H1 (cell line): ENCODE measurements at regions not wholly inside any gene's neighbourhood (a gene's known extent, or its start where the extent isn't known, plus 50 kb on each side); places are given as distances from the start of the nearest gene placed in this dataset.

Experiments
- CTCF ChIA-PET: fragments of 300-600 bp; sonication (Branson Sonifier 250); formaldehyde crosslinking; loops from one replicate; lab custom pipeline; 2021; ENCODE audit not compliant: partially characterized antibody; lab: Charles Lee
- POLR2A ChIA-PET: fragments of 300-600 bp; sonication (Branson Sonifier 250); formaldehyde crosslinking; loops from one replicate; lab custom pipeline; 2021; ENCODE audit warnings: inconsistent platforms; ENCODE audit not compliant: partially characterized antibody; lab: Charles Lee
- DNase-seq, 2 experiments: peaks; one replicate each; pipeline versions ENCODE4 v3.0.0 to v3.0.0-alpha.2; 2010 to 2022; ENCODE audit warnings: low spot score in 2 of 2, low read depth in 1 of 2, mixed read lengths in 1 of 2
- FAIRE-seq: peaks from 2 replicates; lab custom pipeline; 2011; peaks lifted over from hg19 to GRCh38; lab: Jason Lieb, UNC
- H2AFZ ChIP-seq: 2 replicates; pipeline ENCODE4 v1.8.1; 2012; ENCODE audit warnings: low read length, inconsistent platforms
- H2AK5ac ChIP-seq: 2 replicates; pipeline ENCODE4 v1.6.1; 2013; ENCODE audit warnings: low read depth, low read length
- H2BK120ac ChIP-seq: replicated peaks from 2 replicates; pipeline ENCODE3; 2013; ENCODE audit warnings: low read depth, low read length, inconsistent platforms
- H2BK12ac ChIP-seq: 2 replicates; pipeline ENCODE4 v1.6.1; 2013; ENCODE audit warnings: low read depth, low read length
- H2BK15ac ChIP-seq: 2 replicates; pipeline ENCODE4 v1.6.1; 2013; ENCODE audit warnings: low read length
- H2BK20ac ChIP-seq: 2 replicates; pipeline ENCODE4 v1.6.1; 2013; ENCODE audit warnings: low read length
- H2BK5ac ChIP-seq: 2 replicates; pipeline ENCODE4 v1.6.1; 2013; ENCODE audit warnings: low read depth, low read length
- H3K14ac ChIP-seq: 2 replicates; pipeline ENCODE4 v1.6.1; 2013; ENCODE audit warnings: inconsistent platforms; ENCODE audit not compliant: insufficient read length
- H3K18ac ChIP-seq: 2 replicates; pipeline ENCODE4 v1.6.1; 2013; ENCODE audit warnings: low read length; ENCODE audit errors: extremely low read depth
- H3K23ac ChIP-seq: 2 replicates; pipeline ENCODE4 v1.6.1; 2013; ENCODE audit warnings: inconsistent platforms; ENCODE audit not compliant: insufficient read length
- H3K23me2 ChIP-seq: 2 replicates; pipeline ENCODE4 v1.6.1; 2013; ENCODE audit warnings: low read depth, low read length
- H3K27ac ChIP-seq: 2 replicates; pipeline ENCODE4 v1.6.1; 2011; ENCODE audit warnings: low read depth, low read length, inconsistent platforms
- H3K27me3 ChIP-seq, 4 experiments: replicated peaks in 1 of 4; 1 replicate in 1 of 4; 2 replicates in 3 of 4; pipeline versions ENCODE4 v1.6.1 to v1.8.1; 2011 to 2013; ENCODE audit warnings: low read length in 3 of 4, mild to moderate bottlenecking in 3 of 4, inconsistent platforms in 2 of 4, mixed read lengths in 2 of 4, moderate library complexity in 1 of 4; ENCODE audit not compliant: control insufficient read depth in 3 of 4, insufficient read depth in 3 of 4; ENCODE audit errors: extremely low read depth in 1 of 4
- H3K36me3 ChIP-seq, 4 experiments: 2 replicates each; pipeline versions ENCODE4 v1.6.1 to v1.8.1; 2011 to 2013; ENCODE audit warnings: mild to moderate bottlenecking in 4 of 4, low read length in 3 of 4, moderate library complexity in 2 of 4, control low read depth in 1 of 4, inconsistent platforms in 1 of 4; ENCODE audit not compliant: insufficient read depth in 4 of 4, control insufficient read depth in 2 of 4
- H3K4ac ChIP-seq: replicated peaks from 2 replicates; pipeline ENCODE3; 2013; ENCODE audit warnings: low read length, low read depth, mixed read lengths, inconsistent platforms; ENCODE audit not compliant: insufficient read length
- H3K4me1 ChIP-seq, 4 experiments: replicated peaks in 1 of 4; 1 replicate in 1 of 4; 2 replicates in 3 of 4; pipeline versions ENCODE4 v1.6.1 to v1.8.1; 2011 to 2013; ENCODE audit warnings: low read length in 3 of 4, inconsistent platforms in 2 of 4, mixed read lengths in 1 of 4; ENCODE audit not compliant: insufficient read depth in 4 of 4, control insufficient read depth in 3 of 4
- H3K4me2 ChIP-seq, 2 experiments: 2 replicates each; pipeline versions ENCODE4 v1.6.1 to v1.8.1; 2011 to 2013; ENCODE audit warnings: low read depth in 2 of 2, low read length in 2 of 2, control low read depth in 1 of 2, inconsistent platforms in 1 of 2, mild to moderate bottlenecking in 1 of 2; ENCODE audit not compliant: insufficient read depth in 1 of 2
- H3K4me3 ChIP-seq, 4 experiments: fragments of 200-600, 300-600 bp in 1 of 4; sonication (generic), shearing (Covaris generic), sonication (Bioruptor Twin) in 1 of 4; 2 replicates each; pipeline versions ENCODE4 v1.5.1 to v1.8.1; 2011 to 2016; ENCODE audit warnings: low read length in 4 of 4, low read depth in 3 of 4, control low read depth in 2 of 4, inconsistent platforms in 2 of 4, mild to moderate bottlenecking in 2 of 4, mixed read lengths in 1 of 4, moderate library complexity in 1 of 4; ENCODE audit not compliant: insufficient read depth in 2 of 4; ENCODE audit errors: extremely low read depth in 1 of 4
- H3K56ac ChIP-seq: replicated peaks from 2 replicates; pipeline ENCODE3; 2013; ENCODE audit warnings: low read depth, mild to moderate bottlenecking, mixed read lengths, low read length, inconsistent platforms; ENCODE audit not compliant: insufficient read length
- H3K79me1 ChIP-seq: 2 replicates; pipeline ENCODE4 v1.6.1; 2013; ENCODE audit warnings: low read depth, low read length, control low read depth
- H3K79me2 ChIP-seq, 2 experiments: 2 replicates each; pipeline versions ENCODE4 v1.6.1 to v1.8.1; 2012 to 2013; ENCODE audit warnings: low read length in 2 of 2, mild to moderate bottlenecking in 2 of 2, inconsistent platforms in 1 of 2; ENCODE audit not compliant: insufficient read depth in 2 of 2, control insufficient read depth in 1 of 2
- H3K9ac ChIP-seq, 4 experiments: replicated peaks in 1 of 4; 1 replicate in 1 of 4; 2 replicates in 3 of 4; pipeline versions ENCODE4 v1.6.1 to v1.8.1; 2011 to 2013; ENCODE audit warnings: low read depth in 3 of 4, low read length in 3 of 4, control low read depth in 2 of 4, mild to moderate bottlenecking in 2 of 4, moderate library complexity in 2 of 4, inconsistent platforms in 1 of 4; ENCODE audit errors: extremely low read depth in 1 of 4
- H3K9me3 ChIP-seq, 2 experiments: 2 replicates each; pipeline versions ENCODE4 v1.6.1 to v1.8.1; 2012 to 2013; ENCODE audit warnings: mild to moderate bottlenecking in 2 of 2, moderate library complexity in 2 of 2, control low read depth in 1 of 2, inconsistent platforms in 1 of 2, low read depth in 1 of 2, low read length in 1 of 2, mixed read lengths in 1 of 2; ENCODE audit not compliant: insufficient read depth in 2 of 2
- H4K20me1 ChIP-seq, 2 experiments: replicated peaks in 1 of 2; 2 replicates each; pipeline versions ENCODE3 to v1.8.1; 2011 to 2013; ENCODE audit warnings: inconsistent platforms in 2 of 2, low read length in 2 of 2, mild to moderate bottlenecking in 1 of 2; ENCODE audit not compliant: insufficient read depth in 2 of 2, control insufficient read depth in 1 of 2
- H4K5ac ChIP-seq: 2 replicates; pipeline ENCODE4 v1.6.1; 2013; ENCODE audit warnings: low read length, low read depth, mixed read lengths, inconsistent platforms; ENCODE audit not compliant: insufficient read length
- H4K8ac ChIP-seq: 2 replicates; pipeline ENCODE4 v1.8.0; 2013; ENCODE audit warnings: mild to moderate bottlenecking, moderate library complexity, low read length, inconsistent platforms; ENCODE audit not compliant: insufficient read depth; ENCODE audit errors: extremely low read depth
- H4K91ac ChIP-seq: replicated peaks from 2 replicates; pipeline ENCODE3; 2013; ENCODE audit warnings: low read length, mixed read lengths, inconsistent platforms; ENCODE audit not compliant: insufficient read length
- ASH2L ChIP-seq: fragments of 200-600, 300-600 bp; sonication (generic); IDR thresholded peaks from one replicate; pipeline ENCODE4 v1.7.1; 2017; ENCODE audit warnings: low read length
- EP300 ChIP-seq, 2 experiments: IDR thresholded peaks; 1 replicate in 1 of 2; 2 replicates in 1 of 2; pipeline ENCODE4 v1.6.1; 2011 to 2012; ENCODE audit warnings: low read depth in 2 of 2, low read length in 2 of 2, mild to moderate bottlenecking in 2 of 2, borderline replicate concordance in 1 of 2, inconsistent platforms in 1 of 2, moderate library complexity in 1 of 2
- GABPA ChIP-seq: IDR thresholded peaks from 2 replicates; pipeline ENCODE4 v1.6.1; 2011; ENCODE audit warnings: mild to moderate bottlenecking, low read length, moderate library complexity, borderline replicate concordance; ENCODE audit not compliant: insufficient read depth
- HDAC2 ChIP-seq, 2 experiments: fragments of 300-600 bp in 1 of 2; sonication (generic) in 1 of 2; IDR thresholded peaks; 2 replicates each; pipeline ENCODE4 v1.6.1; 2011 to 2012; ENCODE audit warnings: low read depth in 2 of 2, low read length in 2 of 2, mild to moderate bottlenecking in 2 of 2, moderate library complexity in 2 of 2, borderline replicate concordance in 1 of 2, inconsistent platforms in 1 of 2
- JUND ChIP-seq: IDR thresholded peaks from 2 replicates; pipeline ENCODE4 v1.6.1; 2011; ENCODE audit warnings: mild to moderate bottlenecking, improper control_type of control experiment, low read length
- POLR2AphosphoS5 ChIP-seq: IDR thresholded peaks from 2 replicates; pipeline ENCODE4 v1.6.1; 2011; ENCODE audit warnings: low read depth, low read length
- SAP30 ChIP-seq: fragments of 300-600 bp; sonication (generic); IDR thresholded peaks from 2 replicates; pipeline ENCODE4 v1.7.1; 2012; ENCODE audit warnings: low read length, moderate library complexity, mild to moderate bottlenecking, inconsistent platforms; ENCODE audit not compliant: insufficient read depth, insufficient replicate concordance
- WGBS, 2 experiments: shearing (Covaris generic) in 1 of 2; methylation state at CpG; one replicate each; pipeline versions ENCODE4 v1.1.6 to v1.1.7; 2013 to 2015; ENCODE audit warnings: low lambda C conversion rate in 2 of 2, mixed read lengths in 2 of 2, inconsistent platforms in 1 of 2, low coverage in 1 of 2, missing lambda C conversion rate in 1 of 2; ENCODE audit not compliant: insufficient replicate concordance in 2 of 2, insufficient coverage in 1 of 2, insufficient read length in 1 of 2; ENCODE audit errors: extremely low coverage in 1 of 2, missing lambda C conversion rate in 1 of 2; 5-methylcytosine and 5-hydroxymethylcytosine counted together

DNA sequence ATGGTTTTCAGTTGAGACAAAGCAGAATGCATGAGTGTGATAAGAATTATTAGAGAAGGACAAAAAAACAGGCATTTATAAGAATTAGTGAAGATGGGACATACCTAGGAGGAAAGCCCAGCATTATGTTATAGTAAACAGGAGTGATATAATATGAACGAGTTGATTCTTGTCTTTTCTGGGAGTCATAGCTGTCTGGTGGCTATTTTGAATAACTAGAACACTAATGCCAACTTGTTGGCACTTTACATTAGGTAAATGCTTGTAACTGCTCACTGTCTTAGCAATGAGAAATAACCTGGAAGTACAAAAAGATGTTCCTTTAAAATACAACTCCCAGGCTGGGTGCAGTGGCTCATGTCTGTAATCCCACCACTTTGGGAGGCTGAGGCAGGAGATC, 540.8 kb upstream of the SPHKAP start:
- Histone ChIP-seq H3K4me1 (no peaks in the 10 kb centered on the region), H3K23ac (no peak overlapping the region), H4K91ac (no peak overlapping the region), H3K27ac (no peak overlapping the region), H2BK15ac (no peak overlapping the region), H4K8ac (no peak overlapping the region), H3K27me3 (no peaks in the 10 kb centered on the region), H3K23me2 (no peaks in the 10 kb centered on the region), H3K9ac (no peak overlapping the region), H2BK120ac (no peak overlapping the region), H2AK5ac (no peak overlapping the region), H3K14ac (no peak overlapping the region), H3K9me3 (no peaks in the 10 kb centered on the region), H3K4me3 (no peak overlapping the region), H2BK5ac (no peak overlapping the region), H3K56ac (no peak overlapping the region), H2BK20ac (no peak overlapping the region), H3K4ac (no peak overlapping the region), H2AFZ (no peak overlapping the region), H3K36me3 (no peaks in the 10 kb centered on the region), H3K4me2 (no peak overlapping the region), H3K79me2 (no peaks in the 10 kb centered on the region), H4K20me1 (no peaks in the 10 kb centered on the region), H2BK12ac (no peak overlapping the region), H3K79me1 (no peaks in the 10 kb centered on the region), H4K5ac (no peak overlapping the region), H3K18ac (no peak overlapping the region)
- DNase-seq: no peak
- no peak for FAIRE-seq
- WGBS, 2 experiments: 89% methylated on average over 1 of the region's 1 CpG; no CpG with 5 or more reads in 1 of the 2 experiments
- POLR2A ChIA-PET: no interaction called here
- CTCF ChIA-PET: interaction anchor here (0.7 kb wide), 1 partner anchor 586 kb away, joined by 3 read pairs; no protein-coding TSS in a partner anchor
- no peak for TF ChIP-seq EP300 (IDR thresholded peaks at IDR 0.05; ENCODE audit: borderline replicate concordance in 1 of 2, low read depth in 2 of 2, low read length in 2 of 2)
- no peak for TF ChIP-seq JUND
- no peak for TF ChIP-seq HDAC2 (IDR thresholded peaks at IDR 0.05; ENCODE audit: borderline replicate concordance in 1 of 2, low read depth in 2 of 2, low read length in 2 of 2)
- TF ChIP-seq POLR2AphosphoS5: no peak
- TF ChIP-seq ASH2L: no peak
- no peak for TF ChIP-seq SAP30
- no peak for TF ChIP-seq GABPA
